WTC11 (cell line): ENCODE measurements at regions not wholly inside any gene's neighbourhood (a gene's known extent, or its start where the extent isn't known, plus 50 kb on each side); places are given as distances from the start of the nearest gene placed in this dataset.

ENCODE experiments used
- ATAC-seq: fragments of 200-7000 bp; cut with Tn5 transposase; 2 replicates; pipeline ENCODE4 v1.10.0; 2021; ENCODE audit warnings: mild to moderate bottlenecking, moderate library complexity
- CTCF ChIA-PET: fragments of 300-600 bp; sonication (Branson Sonifier 250); formaldehyde crosslinking; loops from one replicate; lab custom pipeline; 2021; ENCODE audit warnings: antibody characterized with exemption; lab: Charles Lee
- POLR2A ChIA-PET: fragments of 350-600 bp; sonication (Branson Sonifier 250); formaldehyde crosslinking; loops from one replicate; lab custom pipeline; 2021; ENCODE audit warnings: antibody characterized with exemption; lab: Charles Lee
- DNase-seq: peaks from one replicate; pipeline ENCODE4 v3.0.0; 2021; ENCODE audit warnings: low spot score
- H3K27ac Mint-ChIP-seq: 2 replicates; pipeline ENCODE4 v1.8.0; 2021; ENCODE audit warnings: mixed read lengths
- H3K27me3 Mint-ChIP-seq: 2 replicates; pipeline ENCODE4 v1.8.0; 2021; ENCODE audit warnings: low read depth, mild to moderate bottlenecking, moderate library complexity, mixed read lengths
- H3K36me3 Mint-ChIP-seq: 2 replicates; pipeline ENCODE4 v1.8.0; 2021; ENCODE audit warnings: mixed read lengths
- H3K4me1 Mint-ChIP-seq: 2 replicates; pipeline ENCODE4 v1.8.0; 2022; ENCODE audit warnings: mixed read lengths
- H3K4me3 Mint-ChIP-seq: 2 replicates; pipeline ENCODE4 v1.8.0; 2021; ENCODE audit warnings: mild to moderate bottlenecking, moderate library complexity, mixed read lengths
- H3K9me3 Mint-ChIP-seq: 2 replicates; pipeline ENCODE4 v1.8.0; 2021; ENCODE audit warnings: mixed read lengths
- AFF4 ChIP-seq: sonication (generic); formaldehyde crosslinking; IDR thresholded peaks from 2 replicates; pipeline ENCODE4 v1.8.1; 2023; ENCODE audit warnings: mild to moderate bottlenecking, missing genetic modification reagents, borderline replicate concordance
- AR ChIP-seq: fragments of 250-450 bp; sonication (Bioruptor Pico); IDR thresholded peaks from 2 replicates; pipeline ENCODE4 v1.9.0; 2021; ENCODE audit warnings: mild to moderate bottlenecking
- ARID4B ChIP-seq: sonication (generic); formaldehyde crosslinking; IDR thresholded peaks from 2 replicates; pipeline ENCODE4 v1.8.0; 2023; ENCODE audit warnings: missing genetic modification reagents, mild to moderate bottlenecking, borderline replicate concordance
- ATF3 ChIP-seq: sonication (generic); formaldehyde crosslinking; conservative IDR thresholded peaks from 2 replicates; pipeline ENCODE4 v1.8.1; 2022; ENCODE audit warnings: mild to moderate bottlenecking, missing genetic modification reagents
- CBFB ChIP-seq: sonication (generic); formaldehyde crosslinking; IDR thresholded peaks from 2 replicates; pipeline ENCODE4 v1.8.1; 2022; ENCODE audit warnings: mild to moderate bottlenecking, low read depth, missing genetic modification reagents
- ESRRA ChIP-seq: sonication (generic); formaldehyde crosslinking; IDR thresholded peaks from 2 replicates; pipeline ENCODE4 v1.8.1; 2022; ENCODE audit warnings: mild to moderate bottlenecking, missing genetic modification reagents, borderline replicate concordance
- HMGA2 ChIP-seq: fragments of 250-450 bp; sonication (Bioruptor Pico); IDR thresholded peaks from 2 replicates; pipeline ENCODE4 v1.4.0; 2021; ENCODE audit warnings: mild to moderate bottlenecking, moderate library complexity
- JAZF1 ChIP-seq: fragments of 250-450 bp; sonication (Bioruptor Pico); IDR thresholded peaks from 2 replicates; pipeline ENCODE4 v1.9.0; 2021; ENCODE audit warnings: moderate library complexity, mild to moderate bottlenecking, inconsistent platforms
- MAX ChIP-seq: sonication (generic); formaldehyde crosslinking; IDR thresholded peaks from 2 replicates; pipeline ENCODE4 v1.8.0; 2022; ENCODE audit warnings: mild to moderate bottlenecking, missing genetic modification reagents
- NFYB ChIP-seq: sonication (generic); formaldehyde crosslinking; conservative IDR thresholded peaks from 2 replicates; pipeline ENCODE4 v1.8.0; 2022; ENCODE audit warnings: low read depth, missing genetic modification reagents
- NR1H2 ChIP-seq: sonication (generic); formaldehyde crosslinking; IDR thresholded peaks from 2 replicates; pipeline ENCODE4 v1.9.0; 2021; ENCODE audit warnings: mild to moderate bottlenecking, moderate library complexity, missing genetic modification reagents
- SMAD3 ChIP-seq: sonication (generic); formaldehyde crosslinking; IDR thresholded peaks from 2 replicates; pipeline ENCODE4 v1.8.0; 2022; ENCODE audit warnings: missing genetic modification reagents, mild to moderate bottlenecking, borderline replicate concordance
- SMAD4 ChIP-seq: sonication (generic); formaldehyde crosslinking; IDR thresholded peaks from 2 replicates; pipeline ENCODE4 v1.8.0; 2022; ENCODE audit warnings: mild to moderate bottlenecking, missing genetic modification reagents
- ZMAT4 ChIP-seq: fragments of 250-450 bp; sonication (Bioruptor Pico); IDR thresholded peaks from 2 replicates; pipeline ENCODE4 v1.9.0; 2021; ENCODE audit warnings: mild to moderate bottlenecking
- ZNF138 ChIP-seq: sonication (generic); formaldehyde crosslinking; conservative IDR thresholded peaks from 2 replicates; pipeline ENCODE4 v1.8.1; 2022; ENCODE audit warnings: mild to moderate bottlenecking, moderate library complexity, missing genetic modification reagents
- ZNF263 ChIP-seq: sonication (generic); formaldehyde crosslinking; IDR thresholded peaks from 2 replicates; pipeline ENCODE4 v1.8.1; 2022; ENCODE audit warnings: low read depth, mild to moderate bottlenecking, moderate library complexity, missing genetic modification reagents
- ZNF532 ChIP-seq: fragments of 250-450 bp; sonication (Bioruptor Pico); IDR thresholded peaks from 2 replicates; pipeline ENCODE4 v1.9.0; 2021; ENCODE audit warnings: mild to moderate bottlenecking, borderline replicate concordance

- ChIA-PET CTCF (no interaction called here), POLR2A (no interaction called here)
- no peak overlapping the region for H3K27ac Mint-ChIP-seq
- no peak for TF ChIP-seq ZNF532 (CRISPR knock-in tag)
- TF ChIP-seq ZMAT4 (CRISPR knock-in tag), result no peak
- no peak for TF ChIP-seq AFF4 (CRISPR knock-in tag)
- no peak for TF ChIP-seq JAZF1 (CRISPR knock-in tag)
- TF ChIP-seq ATF3, result no peak
- TF ChIP-seq ESRRA, result no peak
- H3K4me3 Mint-ChIP-seq, result no peak overlapping the region
- no peak for ATAC-seq
- no peaks in the 10 kb centered on the region; the same call in none of the 2 replicates for H3K27me3 Mint-ChIP-seq
- H3K9me3 Mint-ChIP-seq, result peaks cover 9% of the 10 kb centered on the region; the same call in 1 of the 2 replicates
- no peaks in the 10 kb centered on the region for H3K36me3 Mint-ChIP-seq
- DNase-seq, result no peak
- H3K4me1 Mint-ChIP-seq, result peaks cover 8% of the 10 kb centered on the region
Observed at GRCh38 chr2:61689568-61689967, 151.4 kb upstream of the XPO1 start.

GRCh38 chr2:61688369-61689334 is 150.5 kb upstream of the XPO1 start:
- ATAC-seq (no peak), DNase-seq (no peak)
- ChIA-PET POLR2A (no interaction called here), CTCF (no interaction called here)
- no peaks in the 10 kb centered on the region for H3K36me3 Mint-ChIP-seq
- H3K4me3 Mint-ChIP-seq, result no peak overlapping the region
- no peaks in the 10 kb centered on the region for H3K4me1 Mint-ChIP-seq
- no peaks in the 10 kb centered on the region; the same call in none of the 2 replicates for H3K27me3 Mint-ChIP-seq
- peaks cover 9% of the 10 kb centered on the region; the same call in 1 of the 2 replicates for H3K9me3 Mint-ChIP-seq
- H3K27ac Mint-ChIP-seq, result no peak overlapping the region
- TF ChIP-seq ZNF138 (CRISPR knock-in tag) (no peak), ARID4B (no peak), SMAD3 (CRISPR knock-in tag) (no peak), ZNF263 (CRISPR knock-in tag) (no peak), MAX (CRISPR knock-in tag) (no peak), CBFB (no peak), NFYB (CRISPR knock-in tag) (no peak), AR (CRISPR knock-in tag) (no peak), HMGA2 (CRISPR knock-in tag) (no peak), NR1H2 (no peak), SMAD4 (CRISPR knock-in tag) (no peak)
